ENCODE measurements at regions not wholly inside any gene's neighbourhood (a gene's known extent, or its start where the extent isn't known, plus 50 kb on each side); places are given as distances from the start of the nearest gene placed in this dataset.

GRCh38 chr2:129457277-129457818, 522.1 kb upstream of the RAB6C start:
- POLR2A ChIA-PET, result interaction anchor here (1.3 to 1.6 kb wide), 3 partner anchors 10 to 450 kb away, joined by 3 to 4 read pairs (median 4); no protein-coding TSS in a partner anchor
- no peak for FAIRE-seq

GRCh38 chr2:129458006-129458405, 521.5 kb upstream of the RAB6C start:
- no peak for FAIRE-seq
- ChIA-PET POLR2A (interaction anchor here (1.3 to 1.6 kb wide), 3 partner anchors 10 to 450 kb away, joined by 3 to 4 read pairs (median 4); no protein-coding TSS in a partner anchor), CTCF (ENCODE audit: low intra/inter-chr PET ratio) (no interaction called here)
- Histone ChIP-seq H3K4me2 (ENCODE audit: insufficient read depth, low read length) (no peak overlapping the region), H3K9me1 (ENCODE audit: control insufficient read depth, insufficient read depth, low read length) (no peaks in the 10 kb centered on the region), H3K9ac (ENCODE audit: insufficient read depth in 1 of 2, low read depth in 2 of 2, low read length in 2 of 2) (no peak overlapping the region), H2AFZ (ENCODE audit: low read depth, low read length) (no peak overlapping the region), H3K36me3 (ENCODE audit: control insufficient read depth, insufficient read depth, low read length) (no peaks in the 10 kb centered on the region), H3K27ac (ENCODE audit: extremely low read depth, low read depth, low read length) (no peak overlapping the region), H4K20me1 (replicated peaks; ENCODE audit: control insufficient read depth, insufficient read depth, low read length) (no peaks in the 10 kb centered on the region), H3K9me3 (replicated peaks; ENCODE audit: control insufficient read depth, insufficient read depth, low read depth, low read length) (no peaks in the 10 kb centered on the region), H3K79me2 (ENCODE audit: control insufficient read depth, insufficient read depth, low read length) (no peaks in the 10 kb centered on the region), H3K27me3 (ENCODE audit: control insufficient read depth in 2 of 2, insufficient read depth in 2 of 2, low read length in 2 of 2) (peaks cover 0 to 18% of the 10 kb centered on the region in 2 experiments; a peak in 2 of 5 replicates), H3K4me1 (replicated peaks in 1 of 2; ENCODE audit: control insufficient read depth in 2 of 2, insufficient read depth in 2 of 2, low read length in 2 of 2) (no peaks in the 10 kb centered on the region), H3K4me3 (no peak overlapping the region)
- in situ Hi-C loops (cut with MboI) (no loop called here), intact Hi-C loops (cut with micrococcal nuclease) (no loop called here)
- WGBS (ENCODE audit: insufficient coverage, low coverage, missing lambda C conversion rate), result 2% methylated on average over 7 of the region's 7 CpGs
- no peak for ATAC-seq
- BruUV-seq (replicated peaks), result no TSS peak
- no peak for DNase-seq (ENCODE audit: extremely low read depth in 1 of 4, low spot score in 3 of 4)
- no peak for TF ChIP-seq ARID3A (IDR thresholded peaks at IDR 0.05; ENCODE audit: borderline replicate concordance, low read depth, low read length)
- no peak for TF ChIP-seq ZNF780A (CRISPR knock-in tag; IDR thresholded peaks at IDR 0.05)
- no peak for TF ChIP-seq NR4A1 (CRISPR knock-in tag; IDR thresholded peaks at IDR 0.05)
- TF ChIP-seq NR4A1 (tag; IDR thresholded peaks at IDR 0.05), result no peak
- no peak for TF ChIP-seq ZNF77 (CRISPR knock-in tag; IDR thresholded peaks at IDR 0.05)
- TF ChIP-seq RB1 (IDR thresholded peaks at IDR 0.05; ENCODE audit: low read depth), result no peak
- no peak for TF ChIP-seq BCL6 (CRISPR knock-in tag; IDR thresholded peaks at IDR 0.05)
- no peak for TF ChIP-seq CREB5 (CRISPR knock-in tag; IDR thresholded peaks at IDR 0.05)

More at GRCh38 chr2:129457277-129457818, 522.1 kb upstream of the RAB6C start:
- H3K4me1 ChIP-seq (replicated peaks in 1 of 2; ENCODE audit: control insufficient read depth in 2 of 2, insufficient read depth in 2 of 2, low read length in 2 of 2), result no peaks in the 10 kb centered on the region
- no peak overlapping the region for H3K4me3 ChIP-seq
- CTCF ChIA-PET (ENCODE audit: low intra/inter-chr PET ratio), result no interaction called here
- no peak overlapping the region for H2AFZ ChIP-seq (ENCODE audit: low read depth, low read length)
- peaks cover 0 to 18% of the 10 kb centered on the region in 2 experiments; a peak in 2 of 5 replicates for H3K27me3 ChIP-seq (ENCODE audit: control insufficient read depth in 2 of 2, insufficient read depth in 2 of 2, low read length in 2 of 2)
- TF ChIP-seq SMARCB1 (IDR thresholded peaks at IDR 0.05; ENCODE audit: insufficient read length, low read depth), result no peak
- TF ChIP-seq DLX4 (CRISPR knock-in tag; IDR thresholded peaks at IDR 0.05), result no peak
- no peak overlapping the region for H3K4me2 ChIP-seq (ENCODE audit: insufficient read depth, low read length)
- no peaks in the 10 kb centered on the region for H4K20me1 ChIP-seq (replicated peaks; ENCODE audit: control insufficient read depth, insufficient read depth, low read length)
- no peaks in the 10 kb centered on the region for H3K36me3 ChIP-seq (ENCODE audit: control insufficient read depth, insufficient read depth, low read length)
- DNase-seq (ENCODE audit: extremely low read depth in 1 of 4, low spot score in 3 of 4) (no peak), ATAC-seq (no peak)
- in situ Hi-C loops (cut with MboI), result no loop called here
- H3K9me3 ChIP-seq (replicated peaks; ENCODE audit: control insufficient read depth, insufficient read depth, low read depth, low read length), result no peaks in the 10 kb centered on the region
- WGBS (ENCODE audit: insufficient coverage, low coverage, missing lambda C conversion rate), result 0% methylated on average over 5 of the region's 5 CpGs
- no TSS peak for BruUV-seq (replicated peaks)
- intact Hi-C loops (cut with micrococcal nuclease), result no loop called here
- H3K27ac ChIP-seq (ENCODE audit: extremely low read depth, low read depth, low read length), result no peak overlapping the region
- no peak overlapping the region for H3K9ac ChIP-seq (ENCODE audit: insufficient read depth in 1 of 2, low read depth in 2 of 2, low read length in 2 of 2)
- H3K9me1 ChIP-seq (ENCODE audit: control insufficient read depth, insufficient read depth, low read length), result no peaks in the 10 kb centered on the region
- H3K79me2 ChIP-seq (ENCODE audit: control insufficient read depth, insufficient read depth, low read length), result no peaks in the 10 kb centered on the region
